Heart left ventricle (tissue), 16 donors: ENCODE measurements at regions not wholly inside any gene's neighbourhood (a gene's known extent, or its start where the extent isn't known, plus 50 kb on each side); places are given as distances from the start of the nearest gene placed in this dataset.

Experiments
- ATAC-seq, 4 donors: fragments of 200-7000 bp; cut with Tn5 transposase; one replicate each; pipeline ENCODE4 v1.9.1; 2020 to 2022; ENCODE audit warnings: moderate library complexity in 4 of 4, mild to moderate bottlenecking in 3 of 4, moderate number of reproducible peaks in 1 of 4
- DNase-seq, 5 donors: peaks; one replicate each; pipeline ENCODE4 v3.0.0-alpha.2; 2020
- H3K27ac ChIP-seq, 12 donors: fragments of 200-600 bp; sonication (generic) in 4 of 12; one replicate each; pipeline versions ENCODE4 v1.5.0 to v1.8.0; 2016 to 2022; ENCODE audit warnings: mild to moderate bottlenecking in 2 of 12
- H3K27me3 ChIP-seq, 9 donors: fragments of 200-600 bp; sonication (generic) in 2 of 9; one replicate each; pipeline versions ENCODE4 v1.5.1 to v1.8.0; 2016 to 2022; ENCODE audit warnings: mild to moderate bottlenecking in 3 of 9
- H3K36me3 ChIP-seq, 9 donors: fragments of 200-600 bp; sonication (generic) in 2 of 9; one replicate each; pipeline versions ENCODE4 v1.5.0 to v1.8.0; 2018 to 2022; ENCODE audit warnings: mild to moderate bottlenecking in 2 of 9
- H3K4me1 ChIP-seq, 12 donors: fragments of 200-600 bp; sonication (generic) in 4 of 12; one replicate each; pipeline versions ENCODE4 v1.5.0 to v1.8.0; 2016 to 2022; ENCODE audit warnings: mild to moderate bottlenecking in 3 of 12
- H3K4me3 ChIP-seq, 12 donors: fragments of 200-600 bp; sonication (generic) in 4 of 12; one replicate each; pipeline versions ENCODE4 v1.5.0 to v1.8.0; 2017 to 2022; ENCODE audit warnings: mild to moderate bottlenecking in 9 of 12, moderate library complexity in 4 of 12
- H3K9me3 ChIP-seq, 12 donors: fragments of 200-600 bp; sonication (generic) in 4 of 12; one replicate each; pipeline versions ENCODE4 v1.5.0 to v1.8.0; 2016 to 2022; ENCODE audit warnings: mild to moderate bottlenecking in 1 of 12
- CTCF ChIP-seq, 12 donors: fragments of 200-600 bp; sonication (generic) in 4 of 12; IDR thresholded peaks; one replicate each; pipeline versions ENCODE4 v1.5.0 to v1.8.0; 2018 to 2022; ENCODE audit warnings: antibody characterized with exemption in 12 of 12, mild to moderate bottlenecking in 5 of 12
- POLR2A ChIP-seq, 2 donors: fragments of 450-650 bp; IDR thresholded peaks; one replicate each; pipeline ENCODE4 v1.6.1; 2017; ENCODE audit warnings: antibody characterized with exemption in 2 of 2, mild to moderate bottlenecking in 2 of 2, moderate library complexity in 2 of 2
- WGBS, 4 donors: extraction: QIAGEN DNeasy Blood & Tissue Kit in 2 of 4; methylation state at CpG; one replicate each; pipeline versions ENCODE4 v1.1.5 to v1.1.7; 2013 to 2018; 5-methylcytosine and 5-hydroxymethylcytosine counted together
- intact Hi-C, 10 donors: fragments of 100-400 bp; cut with DNase I; formaldehyde crosslinking; loops; one replicate each; pipeline versions ENCODE4 v1.11.1 to v1.14.2; 2022
- donor health status: ischemic (EF 13 %, LVEDD 7.1; RV severe dilation, severe dysfunction).
- donor health status: healthy with polysubstance abuse.
- donor health status: DM: no; HTN: yes; CAD: no.
- donor health status: DM: no; HTN: no; CAD: no.
- donor health status: ischemic (EF 25% LVEDD 6.9; RV normal size, moderate dysfunction).
- donor health status: ischemic (EF 25% LVEDD 5.7; RV mildly dilated, moderate dysfunction).
- donor health status: healthy.
- donor health status: DM: yes; HTN: yes; CAD: no.
- donor health status: ischemic (EF 35%, LVEDD 5.7; RV mildly dilated, moderate dysfunction).
- donor health status: nonischemic (EF 11% LVEDD 7.7; RV severe dilation, severe dysfunction).
- donor health status: DM: yes; HTN: yes; CAD: no.
- donor health status: PGD.
- donor health status: ischemic (EF 29% LVEDD 5.4; RV normal size, mild dysfunction).
- donor health status: nonischemic (EF 23%, LVEDD 6.1; RV moderate dilation, normal function).

DNA sequence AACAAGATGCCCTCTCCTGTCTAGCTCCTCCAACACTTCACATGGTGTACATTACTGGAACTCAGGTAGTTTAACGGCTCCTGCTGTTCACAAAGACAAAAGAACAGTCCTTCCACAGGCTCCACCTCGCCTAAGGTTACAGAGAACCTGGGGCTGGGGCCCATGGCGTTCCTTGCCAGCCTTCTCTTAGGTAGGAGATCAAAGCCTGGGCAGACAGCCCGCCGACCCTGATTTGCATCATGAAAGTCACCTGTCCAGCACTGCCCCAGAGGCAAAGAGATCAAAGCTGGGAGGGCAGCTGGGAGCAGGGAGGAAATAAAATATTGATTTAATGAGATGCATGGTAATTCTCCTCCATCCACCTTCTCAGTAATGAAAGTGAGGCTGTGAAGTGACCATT is 115.0 kb upstream of the SLIT3 start:
- 73 to 86% (median 79%) methylated on average over 5 of the region's 5 CpGs for WGBS, 4 donors
- intact Hi-C loops = no loop called here
- ATAC-seq (no peak), DNase-seq (no peak)
- no peak overlapping the region for H3K4me3 ChIP-seq
- peaks cover 0 to 6% (median 0%) of the 10 kb centered on the region in 12 donors for H3K9me3 ChIP-seq
- H3K36me3 ChIP-seq = no peaks in the 10 kb centered on the region
- H3K27me3 ChIP-seq = no peaks in the 10 kb centered on the region
- H3K4me1 ChIP-seq = peaks cover 0 to 9% (median 0%) of the 10 kb centered on the region in 12 donors
- no peak overlapping the region for H3K27ac ChIP-seq
- no peak for TF ChIP-seq POLR2A (IDR thresholded peaks at IDR 0.05)
- TF ChIP-seq CTCF (IDR thresholded peaks at IDR 0.05) = no peak

DNA sequence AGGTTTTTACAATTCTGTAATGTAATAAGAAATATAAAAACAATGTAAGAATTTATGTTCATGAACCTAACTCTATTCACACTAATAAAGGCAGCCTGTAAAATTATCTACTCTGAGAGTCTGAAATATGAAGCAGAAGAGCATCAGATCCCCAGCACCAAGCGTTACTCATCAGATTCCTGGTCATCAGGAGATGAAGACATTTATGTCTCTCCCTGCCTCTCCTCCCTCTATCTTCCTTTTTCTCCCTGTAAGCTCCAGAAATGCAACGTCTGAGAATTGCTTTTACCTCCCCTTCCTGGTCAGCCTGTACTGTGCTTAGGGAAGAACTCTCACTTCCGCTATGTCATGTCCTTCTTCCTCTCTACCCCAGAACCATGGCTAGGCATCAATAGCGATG is 114.4 kb upstream of the SLIT3 start:
- H3K9me3 ChIP-seq = peaks cover 0 to 6% (median 0%) of the 10 kb centered on the region in 12 donors
- 61 to 79% (median 75%) methylated on average over 4 of the region's 4 CpGs for WGBS, 4 donors
- H3K27ac ChIP-seq = no peak overlapping the region
- no peaks in the 10 kb centered on the region for H3K36me3 ChIP-seq
- no peaks in the 10 kb centered on the region for H3K27me3 ChIP-seq
- ATAC-seq (no peak), DNase-seq (no peak)
- no peak for TF ChIP-seq POLR2A (IDR thresholded peaks at IDR 0.05)
- no peak for TF ChIP-seq CTCF (IDR thresholded peaks at IDR 0.05)
- intact Hi-C loops = no loop called here
- H3K4me3 ChIP-seq = no peak overlapping the region
- peaks cover 0 to 9% (median 0%) of the 10 kb centered on the region in 12 donors for H3K4me1 ChIP-seq

- DNase-seq (no peak), ATAC-seq (no peak)
- intact Hi-C loops = no loop called here
- TF ChIP-seq CTCF (IDR thresholded peaks at IDR 0.05) (no peak), POLR2A (IDR thresholded peaks at IDR 0.05) (no peak)
- H3K9me3 ChIP-seq = peaks cover 0 to 3% (median 0%) of the 10 kb centered on the region in 12 donors
- 59 to 69% (median 65%) methylated on average over 2 of the region's 2 CpGs for WGBS, 4 donors
- H3K27me3 ChIP-seq = no peaks in the 10 kb centered on the region
- H3K4me3 ChIP-seq = no peak overlapping the region
- no peaks in the 10 kb centered on the region for H3K36me3 ChIP-seq
- H3K27ac ChIP-seq = no peak overlapping the region
- H3K4me1 ChIP-seq = peaks cover 0 to 9% (median 0%) of the 10 kb centered on the region in 12 donors
Measured at GRCh38 chr5:169413416-169413815, 112.5 kb upstream of the SLIT3 start.

DNA sequence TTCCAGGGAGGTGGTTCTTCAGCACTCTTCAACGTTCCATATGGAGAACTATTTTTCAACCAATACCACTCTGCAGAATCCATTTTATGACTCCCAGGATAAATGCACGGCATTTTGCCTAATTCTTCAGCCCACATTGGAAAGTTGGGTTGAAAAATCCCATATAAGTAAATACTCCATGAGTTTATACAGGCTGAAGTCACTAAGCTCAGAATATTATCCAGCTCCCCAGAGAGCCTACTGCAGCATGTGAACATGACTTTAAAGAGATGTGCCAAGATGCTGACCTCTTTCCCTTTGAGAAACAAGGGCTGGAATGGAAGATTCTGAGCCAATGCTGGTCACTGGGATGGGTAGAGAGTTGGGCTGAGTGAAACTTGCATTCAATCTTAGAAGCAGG is 111.9 kb upstream of the SLIT3 start:
- WGBS, 4 donors = 44 to 57% (median 55%) methylated on average over 2 of the region's 2 CpGs
- TF ChIP-seq CTCF (IDR thresholded peaks at IDR 0.05) = no peak
- no peak for TF ChIP-seq POLR2A (IDR thresholded peaks at IDR 0.05)
- Histone ChIP-seq H3K27ac (no peak overlapping the region), H3K36me3 (no peaks in the 10 kb centered on the region), H3K9me3 (no peaks in the 10 kb centered on the region), H3K27me3 (no peaks in the 10 kb centered on the region), H3K4me3 (no peak overlapping the region), H3K4me1 (peaks cover 0 to 7% (median 0%) of the 10 kb centered on the region in 12 donors)
- ATAC-seq (no peak), DNase-seq (no peak)
- intact Hi-C loops = no loop called here
